Loucy (cell line): ENCODE measurements at regions not wholly inside any gene's neighbourhood (a gene's known extent, or its start where the extent isn't known, plus 50 kb on each side); places are given as distances from the start of the nearest gene placed in this dataset.

Experiments used
- H2AFZ ChIP-seq: fragments of 200-600 bp; sonication (generic); 2 replicates; pipeline ENCODE4 v1.6.0; 2016; ENCODE audit warnings: antibody characterized with exemption, mild to moderate bottlenecking, low read length, moderate library complexity
- H3F3A ChIP-seq: fragments of 200-600 bp; 2 replicates; pipeline ENCODE4 v1.6.0; 2016; ENCODE audit warnings: antibody characterized with exemption, low read depth, mild to moderate bottlenecking
- H3K27me3 ChIP-seq: fragments of 200-600 bp; sonication (generic); 2 replicates; pipeline ENCODE4 v1.6.1; 2014; ENCODE audit warnings: low read length, mild to moderate bottlenecking; ENCODE audit not compliant: insufficient read depth, poor library complexity, severe bottlenecking
- H3K36me3 ChIP-seq: fragments of 200-600 bp; sonication (generic); 2 replicates; pipeline ENCODE4 v1.6.1; 2016; ENCODE audit warnings: low read length; ENCODE audit not compliant: insufficient read depth
- H3K4me1 ChIP-seq: fragments of 200-600 bp; sonication (generic); 2 replicates; pipeline ENCODE4 v1.5.1; 2014; ENCODE audit warnings: low read length, mild to moderate bottlenecking; ENCODE audit not compliant: insufficient read depth, poor library complexity, severe bottlenecking
- H3K4me2 ChIP-seq: fragments of 200-600 bp; sonication (generic); 2 replicates; pipeline ENCODE4 v1.6.0; 2014; ENCODE audit warnings: antibody characterized with exemption, low read length, low read depth, mild to moderate bottlenecking; ENCODE audit not compliant: poor library complexity, severe bottlenecking
- H3K4me3 ChIP-seq: fragments of 200-600 bp; sonication (generic); 2 replicates; pipeline ENCODE4 v1.5.1; 2014; ENCODE audit warnings: low read length, mild to moderate bottlenecking, mixed read lengths; ENCODE audit not compliant: poor library complexity, severe bottlenecking
- H3K79me2 ChIP-seq: fragments of 200-600 bp; sonication (generic); 2 replicates; pipeline ENCODE4 v1.6.1; 2014; ENCODE audit warnings: low read length; ENCODE audit not compliant: insufficient read depth
- H3K9ac ChIP-seq: fragments of 200-600 bp; sonication (generic); 2 replicates; pipeline ENCODE4 v1.6.0; 2014; ENCODE audit warnings: mild to moderate bottlenecking, low read depth, low read length, moderate library complexity; ENCODE audit not compliant: poor library complexity, severe bottlenecking
- H3K9me2 ChIP-seq: fragments of 200-600 bp; sonication (generic); replicated peaks from 2 replicates; pipeline ENCODE4 v1.6.1; 2016; ENCODE audit warnings: low read depth, low read length, mixed read lengths
- H3K9me3 ChIP-seq: fragments of 200-600 bp; sonication (generic); 2 replicates; pipeline ENCODE4 v1.6.1; 2014; ENCODE audit warnings: mild to moderate bottlenecking, antibody characterized with exemption, low read length, low read depth; ENCODE audit not compliant: insufficient read depth
- H4K20me1 ChIP-seq: fragments of 200-600 bp; sonication (generic); 2 replicates; pipeline ENCODE4 v1.6.0; 2014; ENCODE audit warnings: antibody characterized with exemption, low read length, mild to moderate bottlenecking; ENCODE audit not compliant: insufficient read depth, poor library complexity, severe bottlenecking
- EZH2phosphoT487 ChIP-seq: fragments of 200-600 bp; IDR thresholded peaks from 2 replicates; pipeline ENCODE4 v1.6.1; 2018; ENCODE audit warnings: antibody characterized with exemption, mild to moderate bottlenecking, moderate library complexity, borderline replicate concordance
- TF ChIP-seq, protein P1 (sequence below): fragments of 200-600 bp; sonication (generic); conservative IDR thresholded peaks from 2 replicates; pipeline ENCODE4 v1.5.1; 2014; ENCODE audit warnings: mild to moderate bottlenecking, antibody characterized with exemption, low read length

DNA sequence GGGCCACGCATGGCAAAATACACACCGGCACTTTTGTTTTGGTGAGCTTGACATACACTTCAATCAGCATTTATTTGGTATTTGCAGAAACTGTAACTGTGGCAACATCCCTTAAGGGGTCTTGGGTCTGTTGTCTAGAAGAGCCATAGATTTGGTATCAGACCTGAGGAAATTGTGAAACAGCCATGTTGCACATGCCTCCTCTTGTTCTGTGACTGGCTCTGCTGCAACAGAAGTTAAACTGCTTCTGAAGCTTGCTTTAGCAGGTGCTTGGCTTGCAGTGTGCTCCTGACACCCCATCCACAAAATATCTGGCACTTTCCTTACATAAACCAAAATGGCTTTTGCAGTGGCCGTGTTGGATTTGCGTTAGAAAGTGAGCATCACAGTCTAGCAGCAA lies 247.3 kb downstream of the GATA3 start:
- no peaks in the 10 kb centered on the region for H3K9me3 ChIP-seq
- H3K4me3 ChIP-seq = no peak overlapping the region
- no peaks in the 10 kb centered on the region for H3K27me3 ChIP-seq
- no peaks in the 10 kb centered on the region for H4K20me1 ChIP-seq
- TF ChIP-seq, protein P1, sequence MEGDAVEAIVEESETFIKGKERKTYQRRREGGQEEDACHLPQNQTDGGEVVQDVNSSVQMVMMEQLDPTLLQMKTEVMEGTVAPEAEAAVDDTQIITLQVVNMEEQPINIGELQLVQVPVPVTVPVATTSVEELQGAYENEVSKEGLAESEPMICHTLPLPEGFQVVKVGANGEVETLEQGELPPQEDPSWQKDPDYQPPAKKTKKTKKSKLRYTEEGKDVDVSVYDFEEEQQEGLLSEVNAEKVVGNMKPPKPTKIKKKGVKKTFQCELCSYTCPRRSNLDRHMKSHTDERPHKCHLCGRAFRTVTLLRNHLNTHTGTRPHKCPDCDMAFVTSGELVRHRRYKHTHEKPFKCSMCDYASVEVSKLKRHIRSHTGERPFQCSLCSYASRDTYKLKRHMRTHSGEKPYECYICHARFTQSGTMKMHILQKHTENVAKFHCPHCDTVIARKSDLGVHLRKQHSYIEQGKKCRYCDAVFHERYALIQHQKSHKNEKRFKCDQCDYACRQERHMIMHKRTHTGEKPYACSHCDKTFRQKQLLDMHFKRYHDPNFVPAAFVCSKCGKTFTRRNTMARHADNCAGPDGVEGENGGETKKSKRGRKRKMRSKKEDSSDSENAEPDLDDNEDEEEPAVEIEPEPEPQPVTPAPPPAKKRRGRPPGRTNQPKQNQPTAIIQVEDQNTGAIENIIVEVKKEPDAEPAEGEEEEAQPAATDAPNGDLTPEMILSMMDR = no peak
- no peak for TF ChIP-seq EZH2phosphoT487
- no peak overlapping the region for H2AFZ ChIP-seq
- no peak overlapping the region for H3K4me2 ChIP-seq
- peaks cover 24% of the 10 kb centered on the region for H3K4me1 ChIP-seq
- H3K9me2 ChIP-seq = no peaks in the 10 kb centered on the region
- no peaks in the 10 kb centered on the region for H3K79me2 ChIP-seq
- H3F3A ChIP-seq = no peaks in the 10 kb centered on the region
- H3K36me3 ChIP-seq = no peaks in the 10 kb centered on the region
- no peak overlapping the region for H3K9ac ChIP-seq

DNA sequence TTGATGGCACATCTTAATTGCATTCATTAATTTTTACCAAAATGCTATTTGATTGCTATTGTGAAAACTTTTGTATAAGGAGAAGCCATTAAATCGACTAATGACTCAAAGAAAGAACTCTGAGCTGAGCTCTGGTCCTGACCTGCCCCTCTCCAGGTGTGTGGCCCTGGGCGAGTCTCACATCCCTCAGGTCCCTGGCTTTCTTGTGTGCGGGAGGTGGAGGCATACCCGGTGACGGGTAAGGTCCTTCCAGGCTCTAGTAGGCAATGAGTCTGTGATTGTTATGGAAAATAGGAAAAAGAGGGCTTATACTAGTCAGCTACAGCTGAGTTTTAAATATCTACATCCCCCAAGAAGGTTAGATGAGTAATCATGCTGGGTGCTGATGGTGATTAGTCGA lies 248.1 kb downstream of the GATA3 start:
- no peaks in the 10 kb centered on the region for H3K36me3 ChIP-seq
- no peaks in the 10 kb centered on the region for H3F3A ChIP-seq
- no peaks in the 10 kb centered on the region for H4K20me1 ChIP-seq
- no peaks in the 10 kb centered on the region for H3K9me3 ChIP-seq
- peaks cover 27% of the 10 kb centered on the region for H3K4me1 ChIP-seq
- no peaks in the 10 kb centered on the region for H3K79me2 ChIP-seq
- H2AFZ ChIP-seq = no peak overlapping the region
- no peak overlapping the region for H3K9ac ChIP-seq
- H3K9me2 ChIP-seq = no peaks in the 10 kb centered on the region
- no peaks in the 10 kb centered on the region for H3K27me3 ChIP-seq
- no peak overlapping the region for H3K4me2 ChIP-seq
- no peak overlapping the region for H3K4me3 ChIP-seq
- TF ChIP-seq, protein P1 = no peak
- TF ChIP-seq EZH2phosphoT487 = no peak

DNA sequence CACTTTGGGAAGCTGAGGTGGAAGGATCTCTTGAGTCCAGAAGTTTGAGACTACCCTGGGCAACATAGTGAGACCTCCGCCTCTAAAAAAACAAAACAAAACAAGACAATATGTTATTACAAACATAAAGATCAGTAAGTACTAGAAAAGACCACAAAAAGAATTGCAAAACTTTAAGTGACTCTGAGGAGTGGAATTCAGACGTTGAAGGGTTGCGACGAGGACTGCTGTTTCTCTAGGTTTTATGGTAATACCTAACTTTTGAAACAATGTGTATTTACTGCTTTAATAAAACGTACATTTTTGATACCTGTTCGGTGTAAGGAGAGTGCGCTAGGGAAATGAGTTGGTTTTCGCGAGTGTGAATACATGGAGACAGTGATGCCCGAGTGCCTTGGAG lies 250.4 kb downstream of the GATA3 start:
- Histone ChIP-seq H3K27me3 (no peaks in the 10 kb centered on the region), H3K4me2 (no peak overlapping the region), H4K20me1 (no peaks in the 10 kb centered on the region), H3K4me1 (peaks cover 12% of the 10 kb centered on the region), H3K9me2 (no peaks in the 10 kb centered on the region), H3K79me2 (no peaks in the 10 kb centered on the region), H2AFZ (no peak overlapping the region), H3K9ac (no peak overlapping the region), H3F3A (no peaks in the 10 kb centered on the region), H3K4me3 (no peak overlapping the region), H3K9me3 (no peaks in the 10 kb centered on the region), H3K36me3 (no peaks in the 10 kb centered on the region)
- TF ChIP-seq EZH2phosphoT487 = no peak
- TF ChIP-seq, protein P1 = no peak
